ENCODE measurements at regions not wholly inside any gene's neighbourhood (a gene's known extent, or its start where the extent isn't known, plus 50 kb on each side); places are given as distances from the start of the nearest gene placed in this dataset.
A peak's percentile ranks its signal among the peaks of the same experiment; 100 is the strongest.

- TF ChIP-seq, protein P1, sequence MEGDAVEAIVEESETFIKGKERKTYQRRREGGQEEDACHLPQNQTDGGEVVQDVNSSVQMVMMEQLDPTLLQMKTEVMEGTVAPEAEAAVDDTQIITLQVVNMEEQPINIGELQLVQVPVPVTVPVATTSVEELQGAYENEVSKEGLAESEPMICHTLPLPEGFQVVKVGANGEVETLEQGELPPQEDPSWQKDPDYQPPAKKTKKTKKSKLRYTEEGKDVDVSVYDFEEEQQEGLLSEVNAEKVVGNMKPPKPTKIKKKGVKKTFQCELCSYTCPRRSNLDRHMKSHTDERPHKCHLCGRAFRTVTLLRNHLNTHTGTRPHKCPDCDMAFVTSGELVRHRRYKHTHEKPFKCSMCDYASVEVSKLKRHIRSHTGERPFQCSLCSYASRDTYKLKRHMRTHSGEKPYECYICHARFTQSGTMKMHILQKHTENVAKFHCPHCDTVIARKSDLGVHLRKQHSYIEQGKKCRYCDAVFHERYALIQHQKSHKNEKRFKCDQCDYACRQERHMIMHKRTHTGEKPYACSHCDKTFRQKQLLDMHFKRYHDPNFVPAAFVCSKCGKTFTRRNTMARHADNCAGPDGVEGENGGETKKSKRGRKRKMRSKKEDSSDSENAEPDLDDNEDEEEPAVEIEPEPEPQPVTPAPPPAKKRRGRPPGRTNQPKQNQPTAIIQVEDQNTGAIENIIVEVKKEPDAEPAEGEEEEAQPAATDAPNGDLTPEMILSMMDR (IDR thresholded peaks at IDR 0.05; ENCODE audit: insufficient read depth, low read length, poor library complexity, severe bottlenecking), result peak; percentile 13
- Histone ChIP-seq H3K27me3 (ENCODE audit: control insufficient read depth, insufficient read depth, low read length) (no peaks in the 10 kb centered on the region), H3K4me3 (ENCODE audit: low read depth, low read length) (no peak overlapping the region), H3K36me3 (ENCODE audit: control insufficient read depth, insufficient read depth, low read length) (no peaks in the 10 kb centered on the region)
- DNase-seq (ENCODE audit: low read depth), result peak; percentile 23
Observed at GRCh38 chr10:9302140-9302746, 1247.8 kb downstream of the GATA3 start.

DNA sequence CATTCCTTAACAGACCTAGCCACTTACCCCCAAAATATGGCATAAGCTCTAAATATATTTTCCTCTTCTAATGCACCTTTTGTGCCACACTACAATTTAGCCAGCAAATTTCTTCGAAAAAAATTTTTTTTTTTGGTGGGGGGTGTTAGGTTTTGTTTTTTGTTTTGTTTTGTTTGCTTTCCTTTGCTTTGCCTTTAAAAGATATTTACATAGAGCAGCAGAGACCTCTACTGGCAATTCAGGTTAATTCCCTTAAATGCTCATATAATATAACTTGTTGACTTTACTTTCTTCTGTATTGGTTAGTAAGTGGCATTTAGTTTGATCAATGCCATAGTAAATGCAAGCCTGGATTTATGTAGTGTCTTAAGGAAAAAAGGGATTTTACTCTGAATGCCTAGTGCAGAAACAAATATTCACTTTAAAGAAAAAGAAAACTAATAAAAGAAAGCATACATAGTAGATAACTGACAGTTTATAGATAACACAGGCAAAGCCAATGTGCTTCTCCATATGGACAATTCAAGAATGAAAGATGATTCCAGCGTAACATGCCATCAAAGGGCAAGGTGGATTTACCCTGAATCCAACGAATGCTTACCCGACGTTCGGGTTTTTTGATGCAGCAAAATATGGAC lies 1250.6 kb downstream of the GATA3 start:
- H3K36me3 ChIP-seq (ENCODE audit: control insufficient read depth, insufficient read depth, low read length), result no peaks in the 10 kb centered on the region
- no peaks in the 10 kb centered on the region for H3K27me3 ChIP-seq (ENCODE audit: control insufficient read depth, insufficient read depth, low read length)
- no peak overlapping the region for H3K4me3 ChIP-seq (ENCODE audit: low read depth, low read length)
- TF ChIP-seq, protein P1 (IDR thresholded peaks at IDR 0.05; ENCODE audit: insufficient read depth, low read length, poor library complexity, severe bottlenecking), result peak; percentile 42
- no peak for DNase-seq (ENCODE audit: low read depth)

- TF ChIP-seq, protein P1 (IDR thresholded peaks at IDR 0.05; ENCODE audit: insufficient read depth, low read length, poor library complexity, severe bottlenecking), result peak; percentile 46
- Histone ChIP-seq H3K4me3 (ENCODE audit: low read depth, low read length) (no peak overlapping the region), H3K27me3 (ENCODE audit: control insufficient read depth, insufficient read depth, low read length) (no peaks in the 10 kb centered on the region), H3K36me3 (ENCODE audit: control insufficient read depth, insufficient read depth, low read length) (no peaks in the 10 kb centered on the region)
- no peak for DNase-seq (ENCODE audit: low read depth)
Observed at GRCh38 chr10:9311702-9312499, 1257.4 kb downstream of the GATA3 start.

DNA sequence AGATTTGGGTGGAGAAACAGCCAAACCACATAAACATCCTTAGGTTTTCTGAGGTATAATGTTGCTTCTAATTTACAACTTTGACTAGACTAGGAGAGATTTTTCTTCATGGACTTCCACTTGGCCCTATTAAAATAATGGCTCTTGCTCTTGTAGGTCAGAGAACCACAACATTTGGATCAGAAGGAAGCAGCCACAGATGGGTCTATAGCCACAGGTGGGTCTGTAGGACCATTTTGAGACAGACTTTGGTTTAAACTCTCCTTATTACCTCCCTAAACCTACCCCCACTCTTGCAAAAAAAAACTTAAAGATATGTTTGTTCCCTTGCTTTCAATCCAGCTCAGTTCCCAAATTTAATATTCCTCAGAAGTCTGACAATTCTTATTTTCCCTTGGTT lies 1260.8 kb downstream of the GATA3 start:
- TF ChIP-seq, protein P1 (IDR thresholded peaks at IDR 0.05; ENCODE audit: insufficient read depth, low read length, poor library complexity, severe bottlenecking), result no peak
- Histone ChIP-seq H3K27me3 (ENCODE audit: control insufficient read depth, insufficient read depth, low read length) (no peaks in the 10 kb centered on the region), H3K36me3 (ENCODE audit: control insufficient read depth, insufficient read depth, low read length) (no peaks in the 10 kb centered on the region), H3K4me3 (ENCODE audit: low read depth, low read length) (no peak overlapping the region)
- DNase-seq (ENCODE audit: low read depth), result no peak

GRCh38 chr10:9331583-9332008 lies 1277.1 kb downstream of the GATA3 start:
- no peak overlapping the region for H3K4me3 ChIP-seq (ENCODE audit: low read depth, low read length)

More at GRCh38 chr10:9331583-9332008, 1277.1 kb downstream of the GATA3 start:
- DNase-seq (ENCODE audit: low read depth), result no peak
- TF ChIP-seq, protein P1 (IDR thresholded peaks at IDR 0.05; ENCODE audit: insufficient read depth, low read length, poor library complexity, severe bottlenecking), result peak; percentile 63
- Histone ChIP-seq H3K36me3 (ENCODE audit: control insufficient read depth, insufficient read depth, low read length) (no peaks in the 10 kb centered on the region), H3K27me3 (ENCODE audit: control insufficient read depth, insufficient read depth, low read length) (no peaks in the 10 kb centered on the region)

Measured in kidney epithelial cell (primary cell).